ENCODE measurements at regions not wholly inside any gene's neighbourhood (a gene's known extent, or its start where the extent isn't known, plus 50 kb on each side); places are given as distances from the start of the nearest gene placed in this dataset.

- TF ChIP-seq ZNF484 (CRISPR knock-in tag; IDR thresholded peaks at IDR 0.05; ENCODE audit: borderline replicate concordance, low read depth) (no peak), SP2 (CRISPR knock-in tag; IDR thresholded peaks at IDR 0.05) (no peak), MTF1 (CRISPR knock-in tag; IDR thresholded peaks at IDR 0.05) (no peak), ZFP36 (IDR thresholded peaks at IDR 0.05; ENCODE audit: borderline replicate concordance, low read depth, low read length, partially characterized antibody) (no peak), GTF3A (CRISPR knock-in tag; conservative IDR thresholded peaks at IDR 0.05) (no peak), NFKBIZ (CRISPR knock-in tag; IDR thresholded peaks at IDR 0.05) (no peak), SOX6 (IDR thresholded peaks at IDR 0.05) (no peak), SOX6 (CRISPR knock-in tag; IDR thresholded peaks at IDR 0.05) (no peak), KDM2A (CRISPR knock-in tag; IDR thresholded peaks at IDR 0.05; ENCODE audit: borderline replicate concordance, low read depth) (no peak), ASH2L (IDR thresholded peaks at IDR 0.05; ENCODE audit: insufficient read length, low read depth, low read length) (peak; percentile 46), ZNF24 (IDR thresholded peaks at IDR 0.05) (no peak), ZNF879 (CRISPR knock-in tag; IDR thresholded peaks at IDR 0.05) (no peak), ATF4 (CRISPR knock-in tag; IDR thresholded peaks at IDR 0.05) (0 out of 4 replicates have a peak, but pooled peaks of 1 of the 2 experiments have one; percentile 11), SMARCC2 (IDR thresholded peaks at IDR 0.05) (no peak)
Measured at GRCh38 chr15:96262097-96262496, 68.4 kb upstream of the NR2F2 start (continued).
